ENCODE measurements at regions not wholly inside any gene's neighbourhood (a gene's known extent, or its start where the extent isn't known, plus 50 kb on each side); places are given as distances from the start of the nearest gene placed in this dataset.
"Not testable (repeated sequence)": the region's sequence is repeated elsewhere in the genome, so short reads cannot be mapped to it uniquely, and the experiment has no call there.

DNA sequence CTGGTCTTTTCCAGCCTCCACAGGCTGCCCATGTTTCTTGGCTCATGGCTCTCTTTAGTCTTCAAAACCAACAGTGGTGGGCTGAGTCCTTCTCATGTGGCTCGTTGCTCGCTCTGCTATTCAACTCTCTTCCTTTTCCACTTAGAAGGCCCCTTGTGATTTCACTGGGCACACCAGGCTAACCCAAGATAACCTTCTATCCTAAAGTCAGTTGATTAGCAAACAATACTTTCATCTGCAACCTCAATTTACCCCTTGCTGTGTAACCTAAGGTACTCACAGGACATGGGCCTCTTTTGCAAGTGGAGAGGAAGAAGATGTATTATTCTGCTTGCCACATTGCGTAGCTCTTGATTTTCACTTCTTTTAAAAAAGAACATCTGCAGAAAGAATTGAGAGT lies 79.6 kb downstream of the UTRN start:
- Mint-ChIP-seq H3K4me3 (ENCODE audit: low read depth, unreplicated experiment) (no peak overlapping the region), H3K9me3 (ENCODE audit: low read depth, unreplicated experiment) (no peaks in the 10 kb centered on the region), H3K27ac (ENCODE audit: unreplicated experiment) (no peak overlapping the region), H3K36me3 (ENCODE audit: insufficient read depth, unreplicated experiment) (peaks cover 3% of the 10 kb centered on the region), H3K27me3 (ENCODE audit: unreplicated experiment) (no peaks in the 10 kb centered on the region), H3K4me1 (ENCODE audit: low read depth, unreplicated experiment) (peaks cover 19% of the 10 kb centered on the region)
- TF ChIP-seq CTCF (IDR thresholded peaks at IDR 0.05; ENCODE audit: unreplicated experiment) = no peak
- CTCF ChIA-PET = no interaction called here
- BruUV-seq (replicated peaks) = no TSS peak
- intact Hi-C loops (cut with micrococcal nuclease; ENCODE audit: unreplicated experiment) = no loop called here
- no peak for DNase-seq

DNA sequence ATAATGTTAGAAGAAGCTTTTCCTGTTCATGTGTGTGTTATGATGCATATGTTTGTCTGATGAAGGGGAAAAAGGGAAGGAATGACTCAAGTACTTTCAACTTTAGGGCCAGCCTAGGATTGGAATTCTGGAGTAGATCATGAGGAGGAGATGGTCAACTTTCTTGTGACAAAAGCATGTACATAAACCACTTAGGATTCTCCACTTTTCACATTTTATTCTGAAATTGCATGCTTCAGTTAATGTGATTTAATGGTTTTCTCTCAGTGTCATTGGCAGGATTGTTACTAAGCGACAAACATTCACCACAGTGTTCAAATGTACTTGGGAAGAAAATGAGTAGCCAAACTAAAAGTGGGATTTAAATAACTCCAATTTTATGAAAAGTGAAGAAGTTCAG lies 80.1 kb downstream of the UTRN start:
- Mint-ChIP-seq H3K4me3 (ENCODE audit: low read depth, unreplicated experiment) (no peak overlapping the region), H3K9me3 (ENCODE audit: low read depth, unreplicated experiment) (no peaks in the 10 kb centered on the region), H3K27ac (ENCODE audit: unreplicated experiment) (no peak overlapping the region), H3K27me3 (ENCODE audit: unreplicated experiment) (no peaks in the 10 kb centered on the region), H3K36me3 (ENCODE audit: insufficient read depth, unreplicated experiment) (no peaks in the 10 kb centered on the region), H3K4me1 (ENCODE audit: low read depth, unreplicated experiment) (peaks cover 14% of the 10 kb centered on the region)
- TF ChIP-seq CTCF (IDR thresholded peaks at IDR 0.05; ENCODE audit: unreplicated experiment) = no peak
- no TSS peak for BruUV-seq (replicated peaks)
- no peak for DNase-seq
- CTCF ChIA-PET = no interaction called here
- intact Hi-C loops (cut with micrococcal nuclease; ENCODE audit: unreplicated experiment) = no loop called here

DNA sequence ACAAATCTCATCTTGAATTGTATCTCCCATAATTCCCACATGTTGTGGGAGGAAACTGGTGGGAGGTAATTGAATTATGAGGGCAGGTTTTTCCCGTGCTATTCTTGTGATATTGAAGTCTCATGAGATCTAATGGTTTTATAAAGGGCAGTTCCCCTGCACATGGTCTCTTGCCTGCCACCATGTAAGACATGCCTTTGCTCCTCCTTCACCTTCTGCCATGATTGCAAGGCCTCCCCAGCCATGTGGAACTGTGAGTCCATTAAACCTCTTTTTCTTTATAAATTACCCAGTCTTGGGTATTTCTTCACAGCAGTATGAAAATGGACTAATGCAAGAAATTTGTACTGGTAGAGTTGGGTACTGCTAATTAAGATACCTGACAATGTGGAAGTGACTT lies 84.6 kb downstream of the UTRN start:
- H3K27me3 Mint-ChIP-seq (ENCODE audit: unreplicated experiment); BruUV-seq (replicated peaks); H3K9me3 Mint-ChIP-seq (ENCODE audit: low read depth, unreplicated experiment); intact Hi-C loops (cut with micrococcal nuclease; ENCODE audit: unreplicated experiment); CTCF ChIA-PET; H3K4me3 Mint-ChIP-seq (ENCODE audit: low read depth, unreplicated experiment); H3K4me1 Mint-ChIP-seq (ENCODE audit: low read depth, unreplicated experiment); H3K27ac Mint-ChIP-seq (ENCODE audit: unreplicated experiment); H3K36me3 Mint-ChIP-seq (ENCODE audit: insufficient read depth, unreplicated experiment); DNase-seq: not testable (repeated sequence)

- H3K27me3 Mint-ChIP-seq (ENCODE audit: unreplicated experiment) = no peaks in the 10 kb centered on the region
- no peaks in the 10 kb centered on the region for H3K4me1 Mint-ChIP-seq (ENCODE audit: low read depth, unreplicated experiment)
Measured at GRCh38 chr6:144372116-144372515, 87.0 kb downstream of the UTRN start.

More at GRCh38 chr6:144372116-144372515, 87.0 kb downstream of the UTRN start:
- CTCF ChIA-PET = no interaction called here
- no peak for TF ChIP-seq CTCF (IDR thresholded peaks at IDR 0.05; ENCODE audit: unreplicated experiment)
- H3K4me3 Mint-ChIP-seq (ENCODE audit: low read depth, unreplicated experiment) = no peak overlapping the region
- H3K27ac Mint-ChIP-seq (ENCODE audit: unreplicated experiment) = no peak overlapping the region
- no peaks in the 10 kb centered on the region for H3K9me3 Mint-ChIP-seq (ENCODE audit: low read depth, unreplicated experiment)
- intact Hi-C loops (cut with micrococcal nuclease; ENCODE audit: unreplicated experiment) = no loop called here
- H3K36me3 Mint-ChIP-seq (ENCODE audit: insufficient read depth, unreplicated experiment) = no peaks in the 10 kb centered on the region
- DNase-seq = no peak
- BruUV-seq (replicated peaks) = no TSS peak
